GM23248 (cell line): ENCODE measurements at regions not wholly inside any gene's neighbourhood (a gene's known extent, or its start where the extent isn't known, plus 50 kb on each side); places are given as distances from the start of the nearest gene placed in this dataset.

Experiments
- DNase-seq: peaks from one replicate; pipeline ENCODE4 v3.0.0-alpha.2; 2015
- H2AFZ ChIP-seq: fragments of 200-600 bp; sonication (generic); 2 replicates; pipeline ENCODE4 v1.6.1; 2016; ENCODE audit warnings: antibody characterized with exemption
- H3F3A ChIP-seq: fragments of 200-600 bp; sonication (generic); 2 replicates; pipeline ENCODE4 v1.6.1; 2016; ENCODE audit warnings: mild to moderate bottlenecking, antibody characterized with exemption, mixed run types; ENCODE audit not compliant: insufficient read depth
- H3K27ac ChIP-seq: fragments of 200-600 bp; sonication (generic); 2 replicates; pipeline ENCODE4 v1.5.1; 2016; ENCODE audit warnings: mild to moderate bottlenecking
- H3K27me3 ChIP-seq: fragments of 200-600 bp; sonication (generic); replicated peaks from 2 replicates; pipeline ENCODE4 v1.6.1; 2016; ENCODE audit warnings: mild to moderate bottlenecking; ENCODE audit not compliant: insufficient read depth
- H3K36me3 ChIP-seq: fragments of 200-600 bp; sonication (generic); 2 replicates; pipeline ENCODE4 v1.6.1; 2016; ENCODE audit warnings: low read depth, mild to moderate bottlenecking
- H3K4me1 ChIP-seq: fragments of 200-600 bp; sonication (generic); 2 replicates; pipeline ENCODE4 v1.6.1; 2016; ENCODE audit warnings: mild to moderate bottlenecking; ENCODE audit not compliant: insufficient read depth
- H3K4me2 ChIP-seq: fragments of 200-600 bp; sonication (generic); one replicate; pipeline ENCODE4 v1.6.1; 2016; ENCODE audit warnings: mild to moderate bottlenecking; ENCODE audit not compliant: unreplicated experiment
- H3K4me3 ChIP-seq: fragments of 200-600 bp; sonication (generic); 2 replicates; pipeline ENCODE4 v1.5.1; 2016; ENCODE audit warnings: mild to moderate bottlenecking
- H3K79me2 ChIP-seq: fragments of 200-600 bp; sonication (generic); 2 replicates; pipeline ENCODE4 v1.6.1; 2016; ENCODE audit warnings: mild to moderate bottlenecking; ENCODE audit not compliant: insufficient read depth
- H3K9ac ChIP-seq: fragments of 200-600 bp; sonication (generic); 2 replicates; pipeline ENCODE4 v1.6.1; 2016; ENCODE audit warnings: mild to moderate bottlenecking
- H3K9me2 ChIP-seq: fragments of 200-600 bp; sonication (generic); 2 replicates; pipeline ENCODE4 v1.6.1; 2016; ENCODE audit warnings: mixed run types, mild to moderate bottlenecking, moderate library complexity; ENCODE audit not compliant: insufficient read depth
- H3K9me3 ChIP-seq: fragments of 200-600 bp; sonication (generic); one replicate; pipeline ENCODE4 v1.6.1; 2017; ENCODE audit warnings: low read depth
- H4K20me1 ChIP-seq: fragments of 200-600 bp; sonication (generic); 2 replicates; pipeline ENCODE4 v1.6.0; 2016; ENCODE audit not compliant: insufficient read depth
- EZH2 ChIP-seq: fragments of 200-600 bp; sonication (generic); IDR thresholded peaks from 2 replicates; pipeline ENCODE4 v1.6.1; 2018; ENCODE audit warnings: antibody characterized with exemption, mild to moderate bottlenecking; ENCODE audit not compliant: insufficient read depth, poor library complexity, severe bottlenecking
- EZH2phosphoT487 ChIP-seq: fragments of 200-600 bp; sonication (generic); IDR thresholded peaks from 2 replicates; pipeline ENCODE4 v1.6.1; 2018; ENCODE audit warnings: antibody characterized with exemption, moderate library complexity, mild to moderate bottlenecking, low read depth; ENCODE audit not compliant: insufficient read depth
- WGBS, 2 experiments: methylation state at CpG; one replicate each; pipeline ENCODE4 v1.1.6; 2015 to 2017; ENCODE audit warnings: low lambda C conversion rate in 2 of 2, low coverage in 1 of 2; ENCODE audit errors: missing lambda C conversion rate in 2 of 2; 5-methylcytosine and 5-hydroxymethylcytosine counted together
- in situ Hi-C: fragments of 300-500 bp; cut with MboI; formaldehyde crosslinking; loops from 2 replicates; pipeline ENCODE4 v1.15.0; 2020

DNA sequence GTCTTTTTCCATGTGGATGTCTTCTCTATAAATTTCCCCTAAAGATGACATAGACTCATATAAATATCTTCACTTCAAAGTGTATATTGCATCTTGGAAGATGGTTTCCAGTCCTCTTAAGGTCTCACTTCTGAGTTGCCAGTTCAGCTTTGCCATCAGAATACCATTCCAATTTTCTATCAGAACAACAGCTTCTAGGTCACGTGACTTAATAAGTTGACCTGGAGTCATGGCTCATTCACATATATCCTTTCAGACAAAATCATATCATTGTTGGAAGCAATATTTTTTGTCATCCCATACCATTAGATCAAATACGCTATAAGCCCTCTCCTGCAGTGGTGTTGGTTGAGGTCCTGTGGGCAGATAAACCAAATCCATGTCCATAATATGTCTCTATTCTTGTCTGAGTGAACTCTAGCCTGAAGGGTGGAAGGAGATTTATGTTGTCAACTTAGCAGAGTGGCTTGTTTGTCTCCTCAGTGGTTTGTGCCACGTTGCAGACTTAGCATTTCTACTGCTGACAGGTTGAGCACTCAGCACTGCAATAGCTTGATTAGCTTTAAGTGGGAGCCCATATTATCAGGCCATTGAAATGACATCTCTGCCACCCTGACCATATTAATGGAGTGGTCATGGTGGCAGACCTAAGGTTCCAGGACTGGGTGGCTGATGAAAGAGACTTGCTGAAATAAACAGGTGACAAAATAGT lies 123.6 kb upstream of the PCDH17 start:
- no peak overlapping the region for H2AFZ ChIP-seq
- H3K4me3 ChIP-seq, result no peak overlapping the region
- in situ Hi-C loops, result no loop called here
- no peaks in the 10 kb centered on the region for H3K9me3 ChIP-seq
- no peaks in the 10 kb centered on the region for H3K27me3 ChIP-seq
- no peaks in the 10 kb centered on the region for H3F3A ChIP-seq
- H3K9me2 ChIP-seq, result no peaks in the 10 kb centered on the region
- no peak overlapping the region for H3K27ac ChIP-seq
- H3K4me2 ChIP-seq, result no peak overlapping the region
- 14 to 28% methylated on average over 3 of the region's 3 CpGs for WGBS, 2 experiments
- no peaks in the 10 kb centered on the region for H3K79me2 ChIP-seq
- H4K20me1 ChIP-seq, result no peaks in the 10 kb centered on the region
- H3K9ac ChIP-seq, result no peak overlapping the region
- no peaks in the 10 kb centered on the region for H3K36me3 ChIP-seq
- H3K4me1 ChIP-seq, result no peaks in the 10 kb centered on the region
- TF ChIP-seq EZH2, result no peak
- TF ChIP-seq EZH2phosphoT487, result no peak
- DNase-seq, result no peak

DNA sequence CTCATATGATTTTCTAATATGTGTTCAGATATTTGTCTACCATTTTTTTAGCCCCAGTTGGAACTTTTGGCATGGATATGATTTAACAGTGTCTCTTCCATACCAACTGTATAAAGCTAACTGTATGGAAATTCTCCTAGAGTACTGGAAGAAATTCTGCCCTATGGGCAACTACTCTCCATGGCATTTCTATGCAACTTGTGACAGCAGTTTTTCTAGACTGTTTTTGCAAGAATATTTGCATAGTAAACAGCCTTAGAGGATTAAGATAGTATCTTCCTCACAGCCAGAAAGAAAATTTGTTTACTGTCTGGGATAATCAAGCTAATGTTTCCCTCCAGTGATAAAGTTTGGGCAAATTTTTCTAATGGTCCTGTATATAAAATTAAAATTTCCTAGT lies 119.9 kb upstream of the PCDH17 start:
- TF ChIP-seq EZH2 (no peak), EZH2phosphoT487 (no peak)
- Histone ChIP-seq H3K36me3 (no peaks in the 10 kb centered on the region), H3K4me3 (no peak overlapping the region), H3K4me1 (no peaks in the 10 kb centered on the region), H3F3A (no peaks in the 10 kb centered on the region), H3K79me2 (no peaks in the 10 kb centered on the region), H3K9me3 (no peaks in the 10 kb centered on the region), H3K27me3 (no peaks in the 10 kb centered on the region), H3K9ac (no peak overlapping the region), H3K9me2 (no peaks in the 10 kb centered on the region), H2AFZ (no peak overlapping the region), H4K20me1 (no peaks in the 10 kb centered on the region), H3K27ac (no peak overlapping the region), H3K4me2 (no peak overlapping the region)
- DNase-seq, result no peak
- in situ Hi-C loops, result no loop called here

- no peaks in the 10 kb centered on the region for H3F3A ChIP-seq
- no peaks in the 10 kb centered on the region for H4K20me1 ChIP-seq
- no peaks in the 10 kb centered on the region for H3K27me3 ChIP-seq
- H2AFZ ChIP-seq, result no peak overlapping the region
- TF ChIP-seq EZH2 (no peak), EZH2phosphoT487 (no peak)
- H3K4me3 ChIP-seq, result no peak overlapping the region
- no peak for DNase-seq
- 0 to 23% methylated on average over 1 of the region's 1 CpG for WGBS, 2 experiments
- H3K36me3 ChIP-seq, result no peaks in the 10 kb centered on the region
- peaks cover 4% of the 10 kb centered on the region for H3K9me3 ChIP-seq
- H3K27ac ChIP-seq, result no peak overlapping the region
- in situ Hi-C loops, result no loop called here
- H3K9ac ChIP-seq, result no peak overlapping the region
- H3K4me1 ChIP-seq, result no peaks in the 10 kb centered on the region
- H3K9me2 ChIP-seq, result no peaks in the 10 kb centered on the region
- no peak overlapping the region for H3K4me2 ChIP-seq
- H3K79me2 ChIP-seq, result no peaks in the 10 kb centered on the region
Observed at GRCh38 chr13:57527114-57527735, 104.3 kb upstream of the PCDH17 start.

GRCh38 chr13:57531256-57531655 lies 100.3 kb upstream of the PCDH17 start:
- no peak overlapping the region for H2AFZ ChIP-seq
- no peaks in the 10 kb centered on the region for H3K27me3 ChIP-seq
- H3K79me2 ChIP-seq, result no peaks in the 10 kb centered on the region
- no peaks in the 10 kb centered on the region for H4K20me1 ChIP-seq
- no peak for DNase-seq
- no peak overlapping the region for H3K27ac ChIP-seq
- TF ChIP-seq EZH2phosphoT487 (no peak), EZH2 (no peak)
- H3K9me3 ChIP-seq, result peaks cover 4% of the 10 kb centered on the region
- no peak overlapping the region for H3K9ac ChIP-seq
- no peaks in the 10 kb centered on the region for H3F3A ChIP-seq
- no peaks in the 10 kb centered on the region for H3K9me2 ChIP-seq
- H3K4me2 ChIP-seq, result no peak overlapping the region
- H3K4me3 ChIP-seq, result no peak overlapping the region
- in situ Hi-C loops, result no loop called here
- H3K4me1 ChIP-seq, result no peaks in the 10 kb centered on the region
- no peaks in the 10 kb centered on the region for H3K36me3 ChIP-seq

- Histone ChIP-seq H3F3A (no peaks in the 10 kb centered on the region), H3K79me2 (no peaks in the 10 kb centered on the region), H3K9ac (no peak overlapping the region), H3K4me1 (no peaks in the 10 kb centered on the region), H3K4me2 (no peak overlapping the region), H3K27ac (no peak overlapping the region), H4K20me1 (no peaks in the 10 kb centered on the region), H2AFZ (no peak overlapping the region), H3K4me3 (no peak overlapping the region), H3K9me2 (no peaks in the 10 kb centered on the region), H3K36me3 (no peaks in the 10 kb centered on the region), H3K27me3 (no peaks in the 10 kb centered on the region), H3K9me3 (no peaks in the 10 kb centered on the region)
- no peak for DNase-seq
- no peak for TF ChIP-seq EZH2
- TF ChIP-seq EZH2phosphoT487, result no peak
- in situ Hi-C loops, result no loop called here
Observed at GRCh38 chr13:57546942-57547341, 84.6 kb upstream of the PCDH17 start.
